ENCODE measurements at regions not wholly inside any gene's neighbourhood (a gene's known extent, or its start where the extent isn't known, plus 50 kb on each side); places are given as distances from the start of the nearest gene placed in this dataset.

- TF ChIP-seq, protein P1, sequence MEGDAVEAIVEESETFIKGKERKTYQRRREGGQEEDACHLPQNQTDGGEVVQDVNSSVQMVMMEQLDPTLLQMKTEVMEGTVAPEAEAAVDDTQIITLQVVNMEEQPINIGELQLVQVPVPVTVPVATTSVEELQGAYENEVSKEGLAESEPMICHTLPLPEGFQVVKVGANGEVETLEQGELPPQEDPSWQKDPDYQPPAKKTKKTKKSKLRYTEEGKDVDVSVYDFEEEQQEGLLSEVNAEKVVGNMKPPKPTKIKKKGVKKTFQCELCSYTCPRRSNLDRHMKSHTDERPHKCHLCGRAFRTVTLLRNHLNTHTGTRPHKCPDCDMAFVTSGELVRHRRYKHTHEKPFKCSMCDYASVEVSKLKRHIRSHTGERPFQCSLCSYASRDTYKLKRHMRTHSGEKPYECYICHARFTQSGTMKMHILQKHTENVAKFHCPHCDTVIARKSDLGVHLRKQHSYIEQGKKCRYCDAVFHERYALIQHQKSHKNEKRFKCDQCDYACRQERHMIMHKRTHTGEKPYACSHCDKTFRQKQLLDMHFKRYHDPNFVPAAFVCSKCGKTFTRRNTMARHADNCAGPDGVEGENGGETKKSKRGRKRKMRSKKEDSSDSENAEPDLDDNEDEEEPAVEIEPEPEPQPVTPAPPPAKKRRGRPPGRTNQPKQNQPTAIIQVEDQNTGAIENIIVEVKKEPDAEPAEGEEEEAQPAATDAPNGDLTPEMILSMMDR (IDR thresholded peaks at IDR 0.05; ENCODE audit: control extremely low read depth in 1 of 3, insufficient read depth in 1 of 3, low read depth in 1 of 3, low read length in 3 of 3) = no peak
- no peak for TF ChIP-seq POLR2AphosphoS5 (IDR thresholded peaks at IDR 0.05; ENCODE audit: low read depth, low read length)
- TF ChIP-seq TAF1 (IDR thresholded peaks at IDR 0.05; ENCODE audit: low read depth, low read length) = no peak
- TF ChIP-seq CTBP2 (IDR thresholded peaks at IDR 0.05; ENCODE audit: borderline replicate concordance, insufficient read depth, insufficient read length, low read length) = no peak
- TF ChIP-seq GABPA (IDR thresholded peaks at IDR 0.05; ENCODE audit: borderline replicate concordance, insufficient read depth, low read length) = no peak
- TF ChIP-seq SP1 (IDR thresholded peaks at IDR 0.05; ENCODE audit: low read depth, low read length) = no peak
- no peak for TF ChIP-seq ASH2L (IDR thresholded peaks at IDR 0.05; ENCODE audit: low read length)
- TF ChIP-seq, protein P2, sequence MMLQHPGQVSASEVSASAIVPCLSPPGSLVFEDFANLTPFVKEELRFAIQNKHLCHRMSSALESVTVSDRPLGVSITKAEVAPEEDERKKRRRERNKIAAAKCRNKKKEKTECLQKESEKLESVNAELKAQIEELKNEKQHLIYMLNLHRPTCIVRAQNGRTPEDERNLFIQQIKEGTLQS (IDR thresholded peaks at IDR 0.05; ENCODE audit: insufficient read depth, low read depth, low read length) = no peak
- no peak for TF ChIP-seq BCL11A (IDR thresholded peaks at IDR 0.05; ENCODE audit: low read depth in 2 of 2, low read length in 2 of 2)
- no peak for TF ChIP-seq EZH2 (IDR thresholded peaks at IDR 0.05; ENCODE audit: low read depth, low read length, severe bottlenecking)
Observed at GRCh38 chr9:99621040-99621439, 200.6 kb upstream of the NR4A3 start.
